22Rv1 (cell line): ENCODE measurements at regions not wholly inside any gene's neighbourhood (a gene's known extent, or its start where the extent isn't known, plus 50 kb on each side); places are given as distances from the start of the nearest gene placed in this dataset.
"Not testable (repeated sequence)": the region's sequence is repeated elsewhere in the genome, so short reads cannot be mapped to it uniquely, and the experiment has no call there.

ENCODE experiments used
- H3K27ac ChIP-seq: fragments of 450-650 bp; 2 replicates; pipeline ENCODE4 v1.5.1; 2017
- ZFX ChIP-seq: fragments of 450-650 bp; IDR thresholded peaks from 2 replicates; pipeline ENCODE4 v1.6.1; 2017; ENCODE audit warnings: antibody characterized with exemption, borderline replicate concordance
- TF ChIP-seq, protein P1 (sequence below): fragments of 450-650 bp; IDR thresholded peaks from 2 replicates; pipeline ENCODE4 v1.5.1; 2017; ENCODE audit warnings: mild to moderate bottlenecking

DNA sequence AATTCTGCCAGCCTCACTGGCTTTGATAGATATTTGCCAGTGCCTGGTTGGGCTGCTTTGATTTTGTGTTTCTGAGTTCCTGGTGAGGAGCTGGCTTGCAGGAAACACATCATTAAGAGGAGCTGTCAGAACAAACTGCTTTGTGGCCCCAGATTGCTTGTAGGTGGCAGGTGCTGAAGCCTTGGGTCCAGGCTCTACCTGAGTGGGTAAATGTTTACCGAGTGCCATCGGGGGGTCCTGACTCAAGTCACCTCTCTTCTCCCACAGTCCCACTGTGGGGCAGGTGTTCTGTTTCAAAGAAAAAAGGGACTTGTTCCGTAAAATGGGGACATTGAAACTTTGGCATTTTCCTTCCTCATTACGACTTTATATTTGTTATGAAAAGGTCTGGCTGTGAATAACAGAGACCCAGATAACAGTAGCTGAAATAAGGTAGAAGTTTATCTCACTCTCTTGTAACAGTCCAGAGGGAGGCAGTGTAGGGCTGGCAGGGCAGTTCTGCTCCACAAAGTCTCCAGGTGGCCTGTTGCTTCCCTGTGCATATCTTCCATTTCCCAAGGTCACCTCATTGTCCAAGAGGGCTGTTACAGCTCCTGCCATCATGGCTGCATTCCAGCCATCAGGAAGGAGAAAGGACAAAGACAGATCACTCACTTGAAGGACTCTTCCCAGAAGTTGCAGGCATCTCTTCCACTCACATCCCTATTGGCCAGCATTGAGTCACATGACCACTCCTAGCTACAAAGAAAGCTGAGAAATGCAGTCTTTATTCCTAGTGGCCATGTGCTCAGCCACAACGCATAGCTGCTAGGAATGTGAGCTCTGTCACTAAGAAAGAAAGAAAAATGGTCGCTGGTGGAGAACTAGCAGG, 149.9 kb upstream of the KCNG1 start:
- no peak overlapping the region for H3K27ac ChIP-seq
- TF ChIP-seq ZFX, result no peak
- TF ChIP-seq, protein P1, sequence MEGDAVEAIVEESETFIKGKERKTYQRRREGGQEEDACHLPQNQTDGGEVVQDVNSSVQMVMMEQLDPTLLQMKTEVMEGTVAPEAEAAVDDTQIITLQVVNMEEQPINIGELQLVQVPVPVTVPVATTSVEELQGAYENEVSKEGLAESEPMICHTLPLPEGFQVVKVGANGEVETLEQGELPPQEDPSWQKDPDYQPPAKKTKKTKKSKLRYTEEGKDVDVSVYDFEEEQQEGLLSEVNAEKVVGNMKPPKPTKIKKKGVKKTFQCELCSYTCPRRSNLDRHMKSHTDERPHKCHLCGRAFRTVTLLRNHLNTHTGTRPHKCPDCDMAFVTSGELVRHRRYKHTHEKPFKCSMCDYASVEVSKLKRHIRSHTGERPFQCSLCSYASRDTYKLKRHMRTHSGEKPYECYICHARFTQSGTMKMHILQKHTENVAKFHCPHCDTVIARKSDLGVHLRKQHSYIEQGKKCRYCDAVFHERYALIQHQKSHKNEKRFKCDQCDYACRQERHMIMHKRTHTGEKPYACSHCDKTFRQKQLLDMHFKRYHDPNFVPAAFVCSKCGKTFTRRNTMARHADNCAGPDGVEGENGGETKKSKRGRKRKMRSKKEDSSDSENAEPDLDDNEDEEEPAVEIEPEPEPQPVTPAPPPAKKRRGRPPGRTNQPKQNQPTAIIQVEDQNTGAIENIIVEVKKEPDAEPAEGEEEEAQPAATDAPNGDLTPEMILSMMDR, result no peak

DNA sequence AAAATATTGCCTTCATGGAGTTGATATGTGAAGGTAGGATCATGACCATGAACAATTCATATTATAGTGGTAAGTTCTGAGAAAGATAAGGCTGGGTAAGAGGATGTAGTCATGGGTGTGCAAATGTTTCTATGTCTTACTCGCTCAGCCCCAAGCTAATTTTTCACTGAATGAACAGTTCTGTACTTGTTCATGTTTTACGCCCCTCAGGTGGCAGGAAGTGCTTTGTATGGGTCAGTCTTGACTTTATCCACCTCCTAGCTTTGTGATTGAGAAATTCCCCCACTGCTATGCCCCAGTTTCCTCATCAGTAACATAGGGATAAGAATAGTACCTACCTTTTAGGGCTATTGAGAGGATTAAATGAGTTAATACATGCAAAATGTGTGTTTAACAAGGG, 148.2 kb upstream of the KCNG1 start:
- TF ChIP-seq, protein P1, result no peak
- TF ChIP-seq ZFX, result no peak
- no peak overlapping the region for H3K27ac ChIP-seq

DNA sequence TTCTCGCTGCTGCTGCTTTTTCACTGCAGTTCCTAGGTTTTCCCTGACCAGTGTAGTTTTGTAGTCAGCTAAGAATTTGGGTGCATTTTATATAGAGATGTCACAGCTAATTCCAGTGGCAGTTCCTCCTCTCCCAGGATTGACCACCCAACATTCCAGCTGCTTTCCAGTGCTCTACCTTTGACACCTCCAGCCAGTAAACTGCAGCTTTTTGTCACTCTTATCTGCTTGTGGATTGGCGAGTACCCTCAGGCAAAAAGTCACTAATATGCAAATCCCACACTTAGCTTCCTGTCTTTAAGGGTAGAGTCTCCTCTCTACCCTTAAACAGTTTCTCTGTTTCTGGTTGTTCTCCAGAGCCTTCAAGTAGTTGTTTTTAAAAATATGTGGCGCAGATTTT, 146.9 kb upstream of the KCNG1 start:
- no peak for TF ChIP-seq ZFX
- TF ChIP-seq, protein P1, result no peak
- no peak overlapping the region for H3K27ac ChIP-seq

DNA sequence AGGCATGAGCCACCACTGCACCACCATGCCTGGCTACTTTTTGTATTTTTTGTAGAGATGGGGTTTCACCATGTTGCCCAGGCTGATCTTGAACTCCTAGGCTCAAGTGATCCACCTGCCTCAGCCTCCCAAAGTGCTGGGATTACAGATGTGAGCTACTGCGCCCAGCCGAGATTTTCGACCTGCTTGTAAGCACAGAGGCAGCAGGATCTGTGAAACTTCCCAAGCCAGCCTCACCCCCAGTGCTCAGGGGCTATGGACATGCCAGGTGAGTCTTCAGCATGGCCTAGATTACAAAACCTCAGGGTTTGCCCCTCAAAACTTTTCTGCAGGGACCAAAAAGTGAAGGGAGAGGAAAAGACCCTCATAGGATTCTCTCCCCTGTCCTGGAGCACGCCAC, 145.0 kb upstream of the KCNG1 start:
- not testable (repeated sequence) for H3K27ac ChIP-seq

DNA sequence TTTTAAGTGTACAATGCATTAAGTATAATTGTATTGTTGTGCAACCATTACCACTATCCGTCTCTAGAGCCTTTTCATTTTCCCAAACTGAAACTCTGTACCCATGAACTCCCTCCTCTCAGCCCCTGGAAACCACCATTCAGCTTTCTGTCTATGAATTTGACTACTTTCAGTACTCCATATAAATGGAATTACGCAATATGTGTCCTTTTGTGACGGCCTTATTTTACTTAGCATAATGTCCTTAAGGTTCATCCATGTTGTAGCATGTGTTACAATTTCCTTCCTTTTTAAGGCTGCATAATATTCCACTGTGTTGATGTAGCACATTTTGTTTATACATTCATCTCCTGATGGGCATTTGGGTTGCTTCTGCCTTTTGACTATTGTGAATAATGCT, 143.6 kb upstream of the KCNG1 start:
- TF ChIP-seq, protein P1, result no peak
- TF ChIP-seq ZFX, result no peak
- no peak overlapping the region for H3K27ac ChIP-seq

DNA sequence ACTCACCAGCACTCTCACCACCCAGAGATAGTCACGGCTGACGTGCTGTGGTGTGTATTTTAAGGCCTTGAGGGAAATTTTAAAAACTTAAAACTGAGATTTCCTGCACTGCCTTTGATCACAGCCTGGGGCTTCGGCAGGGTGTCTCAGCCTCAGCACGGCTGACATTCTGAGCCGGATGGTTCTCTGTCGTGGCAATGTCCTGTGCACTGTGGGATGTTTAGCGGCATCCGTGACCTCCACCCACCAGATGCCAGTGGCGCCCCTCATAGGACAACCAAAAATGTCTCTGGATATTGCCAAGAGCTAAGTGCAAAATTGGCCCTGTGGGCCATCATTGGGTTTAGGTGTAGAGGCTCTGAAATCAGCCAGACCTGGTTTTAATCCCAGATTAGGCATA, 142.2 kb upstream of the KCNG1 start:
- no peak for TF ChIP-seq ZFX
- TF ChIP-seq, protein P1, result no peak
- no peak overlapping the region for H3K27ac ChIP-seq

DNA sequence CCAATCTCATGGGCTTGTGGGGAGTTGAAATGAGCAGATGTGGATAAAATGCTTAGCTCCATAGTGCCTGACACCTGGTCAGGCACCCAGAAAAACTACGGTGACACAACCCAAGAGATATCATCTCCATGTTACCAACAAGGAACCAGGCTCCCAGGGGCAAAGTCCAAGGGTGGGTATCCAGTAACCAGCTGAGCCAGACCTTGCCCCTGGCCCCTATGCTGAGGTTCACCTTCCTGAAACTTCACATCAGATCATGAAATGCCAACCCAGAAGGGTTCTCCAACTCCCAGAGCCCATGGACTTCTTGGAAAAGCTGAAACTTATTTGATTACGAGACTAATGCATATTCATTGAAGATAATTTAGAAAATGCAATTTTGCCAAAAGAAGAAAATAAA, 141.8 kb upstream of the KCNG1 start:
- no peak overlapping the region for H3K27ac ChIP-seq
- TF ChIP-seq ZFX, result no peak
- TF ChIP-seq, protein P1, result no peak
